Upper lobe of left lung (tissue), 6 donors: ENCODE measurements at regions not wholly inside any gene's neighbourhood (a gene's known extent, or its start where the extent isn't known, plus 50 kb on each side); places are given as distances from the start of the nearest gene placed in this dataset.
A peak's percentile ranks its signal among the peaks of the same experiment; 100 is the strongest.

Experiments used
- ATAC-seq, 2 donors: fragments of 200-7000 bp; cut with Tn5 transposase; one replicate each; pipeline ENCODE4 v1.9.1; 2022; ENCODE audit warnings: mild to moderate bottlenecking in 2 of 2, moderate library complexity in 2 of 2; ENCODE audit not compliant: low FRiP score in 2 of 2
- DNase-seq, 2 donors: peaks; one replicate each; pipeline ENCODE4 v3.0.0-alpha.2; 2019 to 2020
- H3K27ac ChIP-seq, 4 donors: fragments of 200-600 bp; sonication (generic); one replicate each; pipeline ENCODE4 v1.5.1; 2016 to 2019
- H3K27me3 ChIP-seq, 4 donors: fragments of 200-600 bp; sonication (generic); one replicate each; pipeline ENCODE4 v1.5.1; 2017 to 2019
- H3K36me3 ChIP-seq, 4 donors: fragments of 200-600 bp; sonication (generic); one replicate each; pipeline ENCODE4 v1.5.1; 2016 to 2019
- H3K4me1 ChIP-seq, 4 donors: fragments of 200-600 bp; sonication (generic); one replicate each; pipeline ENCODE4 v1.5.1; 2018 to 2019
- H3K4me3 ChIP-seq, 4 donors: fragments of 200-600 bp; sonication (generic); one replicate each; pipeline ENCODE4 v1.5.1; 2017 to 2019; ENCODE audit warnings: mild to moderate bottlenecking in 2 of 4, moderate library complexity in 1 of 4
- H3K9me3 ChIP-seq, 4 donors: fragments of 200-600 bp; sonication (generic); one replicate each; pipeline ENCODE4 v1.5.1; 2018 to 2019
- EP300 ChIP-seq, 4 donors: sonication (generic); formaldehyde crosslinking; IDR thresholded peaks; one replicate each; pipeline ENCODE4 v1.5.1; 2017; ENCODE audit warnings: antibody characterized with exemption in 4 of 4, control low read depth in 2 of 4
- POLR2A ChIP-seq, 4 donors: fragments of 450-650 bp; IDR thresholded peaks; one replicate each; pipeline ENCODE4 v1.5.1; 2016 to 2017; ENCODE audit warnings: antibody characterized with exemption in 4 of 4, mild to moderate bottlenecking in 2 of 4
- POLR2AphosphoS5 ChIP-seq, 2 donors: sonication (generic); formaldehyde crosslinking; IDR thresholded peaks; one replicate each; pipeline ENCODE4 v1.5.1; 2017; ENCODE audit warnings: antibody characterized with exemption in 2 of 2
- WGBS, 2 donors: methylation state at CpG; one replicate each; pipeline ENCODE4 v1.1.5; 2017 to 2018; 5-methylcytosine and 5-hydroxymethylcytosine counted together
- TF ChIP-seq, protein P1 (sequence below), 6 experiments: fragments of 450-650 bp in 4 of 6; fragments of 200-600 bp in 2 of 6; sonication (generic) in 2 of 6; IDR thresholded peaks; one replicate each; pipeline ENCODE4 v1.5.1; 2016 to 2019; ENCODE audit warnings: antibody characterized with exemption in 6 of 6
- donor health status: DM: no; HTN: no; CAD: no; lungs with moderate emphysema.
- donor health status: DM: no; HTN: yes; CAD: no; lungs with severe emphysema.

DNA sequence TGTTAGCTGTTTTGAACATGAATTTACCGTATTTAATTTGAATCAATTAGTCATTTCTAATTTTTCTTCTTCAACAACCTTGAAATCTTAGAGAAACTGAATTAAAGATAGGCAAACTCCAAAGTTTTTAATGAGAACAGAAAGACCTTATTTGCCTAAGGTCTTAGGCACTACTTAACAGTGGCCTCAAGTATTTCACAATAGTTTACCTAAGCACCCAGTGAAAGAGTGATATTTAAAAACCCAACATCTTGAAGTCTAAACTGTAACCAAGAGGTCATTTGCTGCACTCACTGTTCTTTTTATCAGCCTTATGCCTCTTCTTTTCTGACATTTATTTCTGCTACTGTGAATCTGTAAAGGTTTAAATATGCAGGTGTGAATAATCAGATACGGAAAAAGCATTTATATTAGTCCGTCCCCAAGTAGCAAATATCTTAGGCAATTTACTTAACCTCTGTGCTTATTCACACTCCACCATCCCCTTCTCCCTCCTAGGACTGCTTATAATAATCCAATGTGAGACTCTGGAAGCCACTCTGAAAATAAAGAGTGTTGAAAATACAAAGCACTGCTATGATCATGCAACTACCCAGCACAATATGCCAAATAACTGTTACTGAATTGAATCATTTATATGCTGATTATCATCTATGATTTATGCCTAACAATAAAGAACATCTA, 105.7 kb downstream of the ELAPOR2 start:
- peak; percentile 53 to 72 for ATAC-seq
- peaks cover 0 to 19% (median 0%) of the 10 kb centered on the region in 4 donors for H3K4me1 ChIP-seq
- DNase-seq = no peak
- no peaks in the 10 kb centered on the region for H3K9me3 ChIP-seq
- no peak for TF ChIP-seq POLR2A (IDR thresholded peaks at IDR 0.05)
- no peak for TF ChIP-seq EP300 (IDR thresholded peaks at IDR 0.05)
- TF ChIP-seq, protein P1, sequence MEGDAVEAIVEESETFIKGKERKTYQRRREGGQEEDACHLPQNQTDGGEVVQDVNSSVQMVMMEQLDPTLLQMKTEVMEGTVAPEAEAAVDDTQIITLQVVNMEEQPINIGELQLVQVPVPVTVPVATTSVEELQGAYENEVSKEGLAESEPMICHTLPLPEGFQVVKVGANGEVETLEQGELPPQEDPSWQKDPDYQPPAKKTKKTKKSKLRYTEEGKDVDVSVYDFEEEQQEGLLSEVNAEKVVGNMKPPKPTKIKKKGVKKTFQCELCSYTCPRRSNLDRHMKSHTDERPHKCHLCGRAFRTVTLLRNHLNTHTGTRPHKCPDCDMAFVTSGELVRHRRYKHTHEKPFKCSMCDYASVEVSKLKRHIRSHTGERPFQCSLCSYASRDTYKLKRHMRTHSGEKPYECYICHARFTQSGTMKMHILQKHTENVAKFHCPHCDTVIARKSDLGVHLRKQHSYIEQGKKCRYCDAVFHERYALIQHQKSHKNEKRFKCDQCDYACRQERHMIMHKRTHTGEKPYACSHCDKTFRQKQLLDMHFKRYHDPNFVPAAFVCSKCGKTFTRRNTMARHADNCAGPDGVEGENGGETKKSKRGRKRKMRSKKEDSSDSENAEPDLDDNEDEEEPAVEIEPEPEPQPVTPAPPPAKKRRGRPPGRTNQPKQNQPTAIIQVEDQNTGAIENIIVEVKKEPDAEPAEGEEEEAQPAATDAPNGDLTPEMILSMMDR (IDR thresholded peaks at IDR 0.05) = no peak
- no peak for TF ChIP-seq POLR2AphosphoS5 (IDR thresholded peaks at IDR 0.05)
- 70 to 81% methylated on average over 3 of the region's 3 CpGs for WGBS, 2 donors
- no peaks in the 10 kb centered on the region for H3K36me3 ChIP-seq
- H3K27ac ChIP-seq = no peak overlapping the region
- H3K27me3 ChIP-seq = no peaks in the 10 kb centered on the region
- no peak overlapping the region for H3K4me3 ChIP-seq

DNA sequence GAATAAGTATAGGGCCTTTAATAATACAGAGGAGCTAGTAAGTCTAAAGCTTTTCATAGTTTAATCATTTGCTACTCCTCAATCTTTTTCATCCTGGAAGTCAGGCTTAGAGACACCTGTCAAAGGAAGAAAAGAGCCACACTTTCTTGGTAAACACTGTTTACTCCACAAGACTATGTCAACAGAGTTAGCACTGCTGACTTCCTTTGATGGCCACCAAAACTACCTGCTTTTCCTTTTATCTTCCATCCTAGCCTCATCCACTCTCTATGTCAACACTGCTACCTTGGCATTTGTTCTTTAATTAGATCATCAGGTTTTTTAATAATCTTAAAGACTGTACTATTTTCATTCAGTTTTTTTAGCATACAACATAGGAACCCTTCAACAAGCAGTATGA, 106.2 kb downstream of the ELAPOR2 start:
- H3K27ac ChIP-seq = no peak overlapping the region
- TF ChIP-seq POLR2AphosphoS5 (IDR thresholded peaks at IDR 0.05) = no peak
- TF ChIP-seq, protein P1 (IDR thresholded peaks at IDR 0.05) = no peak
- no peak for TF ChIP-seq EP300 (IDR thresholded peaks at IDR 0.05)
- no peak for TF ChIP-seq POLR2A (IDR thresholded peaks at IDR 0.05)
- ATAC-seq (no peak), DNase-seq (no peak)
- H3K36me3 ChIP-seq = no peaks in the 10 kb centered on the region
- H3K4me1 ChIP-seq = peaks cover 0 to 19% (median 0%) of the 10 kb centered on the region in 4 donors
- H3K4me3 ChIP-seq = no peak overlapping the region
- no peaks in the 10 kb centered on the region for H3K27me3 ChIP-seq
- H3K9me3 ChIP-seq = no peaks in the 10 kb centered on the region

DNA sequence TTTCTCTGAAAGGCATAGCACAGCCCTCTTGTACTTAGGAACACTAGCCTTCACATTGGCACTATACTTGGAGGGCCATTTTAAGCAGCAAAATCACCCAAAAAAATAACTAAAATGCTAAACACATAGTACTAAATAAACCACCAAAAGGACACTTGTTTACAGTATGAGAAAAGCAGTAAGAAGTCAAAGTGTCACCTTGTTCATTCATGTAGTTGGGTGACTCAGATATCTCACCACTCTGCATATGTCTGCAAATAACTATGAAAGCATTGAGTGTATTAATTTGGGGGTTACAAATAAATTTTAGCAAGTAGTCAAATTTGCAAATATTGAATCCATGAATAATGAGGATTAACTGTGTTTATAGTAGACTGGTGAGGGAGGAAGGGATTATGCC, 107.6 kb downstream of the ELAPOR2 start:
- Histone ChIP-seq H3K9me3 (no peaks in the 10 kb centered on the region), H3K36me3 (no peaks in the 10 kb centered on the region), H3K27me3 (no peaks in the 10 kb centered on the region), H3K27ac (no peak overlapping the region), H3K4me1 (peaks cover 3 to 19% (median 5%) of the 10 kb centered on the region in 4 donors), H3K4me3 (no peak overlapping the region)
- ATAC-seq = no peak
- TF ChIP-seq POLR2AphosphoS5 (IDR thresholded peaks at IDR 0.05) (no peak), POLR2A (IDR thresholded peaks at IDR 0.05) (no peak)
- TF ChIP-seq, protein P1 (IDR thresholded peaks at IDR 0.05) = no peak
- DNase-seq = no peak

DNA sequence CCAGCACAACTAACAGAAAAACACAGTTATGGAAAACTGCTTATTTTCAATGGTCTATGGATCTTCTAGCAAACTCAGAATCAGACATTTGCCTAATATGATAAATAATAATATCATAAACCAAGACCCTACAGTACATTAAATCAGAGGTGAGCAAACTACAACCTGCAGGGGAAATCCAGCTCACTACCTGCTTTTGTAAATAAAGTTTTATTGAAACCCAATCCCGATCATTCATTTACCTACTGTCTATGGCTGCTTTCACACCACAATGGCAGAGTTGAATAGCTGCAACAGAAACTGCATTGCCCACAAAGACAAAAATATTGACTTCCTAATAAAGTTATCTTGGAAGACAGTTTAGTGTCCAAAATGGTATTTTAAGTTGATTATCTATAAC, 108.5 kb downstream of the ELAPOR2 start:
- ATAC-seq (no peak), DNase-seq (no peak)
- H3K4me3 ChIP-seq = no peak overlapping the region
- H3K4me1 ChIP-seq = peaks cover 3 to 19% (median 5%) of the 10 kb centered on the region in 4 donors
- H3K27me3 ChIP-seq = no peaks in the 10 kb centered on the region
- no peaks in the 10 kb centered on the region for H3K9me3 ChIP-seq
- no peaks in the 10 kb centered on the region for H3K36me3 ChIP-seq
- no peak overlapping the region for H3K27ac ChIP-seq
- WGBS, 2 donors = 97% methylated on average over 1 of the region's 1 CpG
- TF ChIP-seq POLR2AphosphoS5 (IDR thresholded peaks at IDR 0.05) (no peak), POLR2A (IDR thresholded peaks at IDR 0.05) (no peak), EP300 (IDR thresholded peaks at IDR 0.05) (no peak)
- TF ChIP-seq, protein P1 (IDR thresholded peaks at IDR 0.05) = no peak

DNA sequence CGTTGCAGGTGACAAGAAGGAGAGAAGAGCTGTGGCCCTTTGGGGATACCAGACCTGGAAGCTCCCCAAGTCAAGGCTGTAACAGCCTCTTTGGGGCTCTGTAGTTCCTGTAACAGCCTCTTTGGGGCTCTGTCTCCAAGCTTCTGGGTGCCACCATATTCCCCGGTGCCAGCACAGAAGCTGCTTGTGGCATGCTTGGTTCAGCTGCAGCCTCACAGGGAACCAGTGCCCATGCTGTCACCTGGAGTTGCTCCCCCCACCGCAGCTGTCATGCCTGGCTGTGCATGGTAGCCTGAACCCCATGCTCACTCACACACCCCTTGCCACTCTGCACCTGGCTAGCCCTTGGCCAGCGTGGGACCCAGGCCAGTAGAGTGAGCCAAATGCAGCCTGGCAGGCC, 109.1 kb downstream of the ELAPOR2 start:
- WGBS, 2 donors = 75 to 96% methylated on average over 1 to 3 of the region's 4 CpGs
- TF ChIP-seq, protein P1 (IDR thresholded peaks at IDR 0.05) = no peak
- no peak for TF ChIP-seq POLR2AphosphoS5 (IDR thresholded peaks at IDR 0.05)
- Histone ChIP-seq H3K9me3 (no peaks in the 10 kb centered on the region), H3K4me1 (peaks cover 3 to 19% (median 5%) of the 10 kb centered on the region in 4 donors), H3K4me3 (no peak overlapping the region), H3K36me3 (no peaks in the 10 kb centered on the region), H3K27me3 (no peaks in the 10 kb centered on the region), H3K27ac (no peak overlapping the region)
- DNase-seq (peak in 1 of 2 donors; percentile 8), ATAC-seq (no peak)
